HG03097 (cell line): ENCODE measurements at regions not wholly inside any gene's neighbourhood (a gene's known extent, or its start where the extent isn't known, plus 50 kb on each side); places are given as distances from the start of the nearest gene placed in this dataset.
"Not testable (repeated sequence)": the region's sequence is repeated elsewhere in the genome, so short reads cannot be mapped to it uniquely, and the experiment has no call there.

ENCODE experiments used
- ATAC-seq: cut with Tn5 transposase; IDR thresholded peaks from one replicate; pipeline ENCODE4 v1.9.1; 2021; ENCODE audit not compliant: unreplicated experiment, low FRiP score

- no peak for ATAC-seq
Observed at GRCh38 chr17:14522795-14523387, 222.0 kb downstream of the HS3ST3B1 start.

GRCh38 chr17:14518919-14519318 lies 218.0 kb downstream of the HS3ST3B1 start:
- ATAC-seq: not testable (repeated sequence)

GRCh38 chr17:14514973-14515372 lies 214.1 kb downstream of the HS3ST3B1 start:
- no peak for ATAC-seq

GRCh38 chr17:14513835-14514234 lies 213.0 kb downstream of the HS3ST3B1 start:
- ATAC-seq: no peak

GRCh38 chr17:14510136-14510535 lies 209.3 kb downstream of the HS3ST3B1 start:
- ATAC-seq: no peak

GRCh38 chr17:14508156-14508555 lies 207.3 kb downstream of the HS3ST3B1 start:
- no peak for ATAC-seq

GRCh38 chr17:14506364-14506763 lies 205.5 kb downstream of the HS3ST3B1 start:
- no peak for ATAC-seq

GRCh38 chr17:14505606-14506005 lies 204.7 kb downstream of the HS3ST3B1 start:
- ATAC-seq: no peak

GRCh38 chr17:14499976-14500375 lies 199.1 kb downstream of the HS3ST3B1 start:
- no peak for ATAC-seq

GRCh38 chr17:14498812-14499211 lies 197.9 kb downstream of the HS3ST3B1 start:
- ATAC-seq: no peak

- ATAC-seq: no peak
Observed at GRCh38 chr17:14494161-14494560, 193.3 kb downstream of the HS3ST3B1 start.

- no peak for ATAC-seq
Observed at GRCh38 chr17:14489986-14490385, 189.1 kb downstream of the HS3ST3B1 start.

- ATAC-seq: no peak
Observed at GRCh38 chr17:14488958-14489550, 188.2 kb downstream of the HS3ST3B1 start.

GRCh38 chr17:14487068-14487467 lies 186.2 kb downstream of the HS3ST3B1 start:
- ATAC-seq: no peak

- ATAC-seq: no peak
Observed at GRCh38 chr17:14482715-14483114, 181.8 kb downstream of the HS3ST3B1 start.

GRCh38 chr17:14481664-14482063 lies 180.8 kb downstream of the HS3ST3B1 start:
- no peak for ATAC-seq

GRCh38 chr17:14474591-14474990 lies 173.7 kb downstream of the HS3ST3B1 start:
- no peak for ATAC-seq

GRCh38 chr17:14471052-14471451 lies 170.2 kb downstream of the HS3ST3B1 start:
- ATAC-seq: no peak

- ATAC-seq: no peak
Observed at GRCh38 chr17:14470417-14470816, 169.5 kb downstream of the HS3ST3B1 start.

GRCh38 chr17:14469971-14470370 lies 169.1 kb downstream of the HS3ST3B1 start:
- no peak for ATAC-seq

- no peak for ATAC-seq
Observed at GRCh38 chr17:14468858-14469257, 168.0 kb downstream of the HS3ST3B1 start.

GRCh38 chr17:14461227-14461548 lies 160.3 kb downstream of the HS3ST3B1 start:
- ATAC-seq: no peak
